ENCODE measurements at regions not wholly inside any gene's neighbourhood (a gene's known extent, or its start where the extent isn't known, plus 50 kb on each side); places are given as distances from the start of the nearest gene placed in this dataset.
A peak's percentile ranks its signal among the peaks of the same experiment; 100 is the strongest.
"Not testable (repeated sequence)": the region's sequence is repeated elsewhere in the genome, so short reads cannot be mapped to it uniquely, and the experiment has no call there.

- peak; percentile 66 to 75 for DNase-seq (ENCODE audit: low read depth in 1 of 2, low spot score in 1 of 2)
These were observed 290.8 kb upstream of the PRSS16 start for GRCh38 chr6:26956601-26957184.

DNA sequence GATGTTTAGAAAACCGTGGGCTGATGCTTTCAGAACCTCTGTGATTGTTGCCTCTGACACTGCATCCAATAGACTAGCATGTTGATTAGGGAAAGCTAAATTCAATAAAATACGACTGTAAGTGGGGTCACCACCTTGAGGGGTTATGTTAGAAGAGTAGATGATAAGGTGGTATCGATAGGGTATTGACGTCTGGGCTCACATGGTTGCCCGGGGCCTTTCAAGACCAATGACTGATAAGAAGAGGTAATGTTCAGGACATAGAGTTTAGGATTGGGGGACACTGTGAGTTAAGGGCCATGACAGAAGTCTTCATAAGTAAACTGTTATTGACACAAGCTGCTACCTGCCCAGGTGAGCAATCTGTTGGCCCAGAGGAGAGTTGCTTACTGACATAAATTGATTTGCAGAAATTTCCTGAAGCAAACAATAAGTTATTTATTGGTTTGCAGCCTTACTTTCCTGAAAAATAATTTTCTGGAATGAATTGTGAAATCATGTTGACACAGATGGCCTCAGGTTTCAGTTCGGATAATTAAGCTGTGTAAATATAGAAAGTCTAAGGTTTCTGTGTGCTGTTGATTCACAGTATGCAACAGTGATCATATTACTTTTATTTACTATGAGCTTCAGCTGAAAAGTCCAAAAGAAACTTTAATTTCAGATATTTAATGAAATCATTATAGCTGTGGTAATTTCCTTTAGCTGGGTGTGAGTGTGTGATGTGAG lies 289.9 kb upstream of the PRSS16 start:
- not testable (repeated sequence) for DNase-seq (ENCODE audit: low read depth in 1 of 2, low spot score in 1 of 2)

- DNase-seq (ENCODE audit: low read depth in 1 of 2, low spot score in 1 of 2) = not testable (repeated sequence)
These were observed 286.3 kb upstream of the PRSS16 start for GRCh38 chr6:26961236-26961635.

DNA sequence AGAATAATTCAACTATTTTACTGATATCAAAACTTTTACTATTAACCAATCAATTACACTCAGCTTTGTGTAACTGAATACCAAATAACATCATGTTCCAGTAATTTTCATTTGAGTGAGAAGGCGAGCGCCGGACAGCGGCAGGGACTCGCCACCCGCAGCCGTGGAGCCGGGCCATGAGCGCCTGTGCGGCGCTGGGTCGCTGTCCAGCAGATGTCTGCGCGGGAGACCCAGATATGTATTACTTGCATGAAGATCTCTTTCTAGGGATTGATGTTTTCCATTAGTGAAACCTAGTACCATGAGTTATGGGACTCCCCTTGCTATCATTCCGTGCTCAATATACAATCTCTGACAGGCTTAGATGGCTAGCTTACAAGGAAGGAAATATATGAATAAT lies 245.1 kb upstream of the PRSS16 start:
- no peak for DNase-seq (ENCODE audit: low read depth in 1 of 2, low spot score in 1 of 2)

- no peak for DNase-seq (ENCODE audit: low read depth in 1 of 2, low spot score in 1 of 2)
These were observed 240.5 kb upstream of the PRSS16 start for GRCh38 chr6:27007020-27007419.

DNA sequence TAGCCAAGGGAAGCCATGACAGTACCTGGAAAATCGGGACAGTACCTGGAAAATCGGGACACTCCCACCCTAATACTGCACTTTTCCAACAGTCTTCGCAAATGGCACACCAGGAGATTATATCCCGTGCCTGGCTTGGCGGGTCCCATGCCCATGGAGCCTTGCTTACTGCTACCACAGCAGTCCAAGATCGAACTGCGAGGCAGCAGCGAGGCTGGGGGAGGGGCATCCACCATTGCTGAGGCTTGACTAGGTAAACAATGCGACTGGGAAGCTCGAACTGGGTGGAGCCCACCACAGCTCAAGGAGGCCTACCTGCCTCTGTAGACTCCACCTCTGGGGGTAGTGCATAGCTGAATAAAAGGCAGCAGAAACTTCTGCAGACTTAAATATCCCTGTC lies 238.9 kb upstream of the PRSS16 start:
- not testable (repeated sequence) for DNase-seq (ENCODE audit: low read depth in 1 of 2, low spot score in 1 of 2)

- DNase-seq (ENCODE audit: low read depth in 1 of 2, low spot score in 1 of 2) = not testable (repeated sequence)
These were observed 233.4 kb upstream of the PRSS16 start for GRCh38 chr6:27014053-27014452.

- no peak for DNase-seq (ENCODE audit: low read depth in 1 of 2, low spot score in 1 of 2)
These were observed 230.8 kb upstream of the PRSS16 start for GRCh38 chr6:27016689-27017088.

GRCh38 chr6:27018401-27018800 lies 229.1 kb upstream of the PRSS16 start:
- DNase-seq (ENCODE audit: low read depth in 1 of 2, low spot score in 1 of 2) = not testable (repeated sequence)

GRCh38 chr6:27019651-27020552 lies 227.6 kb upstream of the PRSS16 start:
- DNase-seq (ENCODE audit: low read depth in 1 of 2, low spot score in 1 of 2) = peak in 1 of 2 donors; percentile 31

DNA sequence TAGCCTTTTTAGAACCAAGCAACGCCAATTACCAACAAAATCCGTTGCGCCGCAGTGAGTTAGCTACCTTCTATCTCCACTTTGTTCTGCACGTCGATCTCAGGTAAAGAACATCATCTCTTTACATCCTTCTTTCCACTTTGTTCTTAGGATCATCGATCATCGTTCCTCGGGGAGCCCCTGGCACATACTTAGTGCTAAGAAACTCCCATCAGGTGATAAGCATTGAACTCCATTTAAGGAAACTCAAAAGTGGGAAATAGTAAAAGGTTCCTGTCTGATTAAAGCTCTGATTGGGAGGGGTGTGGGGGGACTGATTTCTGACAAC lies 227.0 kb upstream of the PRSS16 start:
- no peak for DNase-seq (ENCODE audit: low read depth in 1 of 2, low spot score in 1 of 2)

- DNase-seq (ENCODE audit: low read depth in 1 of 2, low spot score in 1 of 2) = no peak
These were observed 223.8 kb upstream of the PRSS16 start for GRCh38 chr6:27023664-27024063.

DNA sequence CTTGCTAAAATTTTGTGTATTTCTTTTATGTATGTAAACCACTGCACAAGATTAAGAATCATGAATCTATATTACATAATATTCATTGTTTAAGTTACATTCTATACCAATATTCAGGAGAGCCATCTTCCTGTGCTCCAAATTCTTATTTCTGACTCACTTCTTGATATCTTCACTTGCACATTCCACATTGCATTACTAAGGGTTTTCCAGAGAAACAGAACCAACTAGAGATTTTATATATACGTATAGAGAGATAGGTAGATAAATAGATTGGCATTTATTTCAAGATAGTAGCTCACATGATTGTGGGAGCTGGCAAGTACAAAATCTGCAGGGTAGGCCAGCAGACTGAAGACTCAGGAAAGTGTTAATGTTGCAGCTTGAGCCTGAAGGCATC lies 222.2 kb upstream of the PRSS16 start:
- no peak for DNase-seq (ENCODE audit: low read depth in 1 of 2, low spot score in 1 of 2)

DNA sequence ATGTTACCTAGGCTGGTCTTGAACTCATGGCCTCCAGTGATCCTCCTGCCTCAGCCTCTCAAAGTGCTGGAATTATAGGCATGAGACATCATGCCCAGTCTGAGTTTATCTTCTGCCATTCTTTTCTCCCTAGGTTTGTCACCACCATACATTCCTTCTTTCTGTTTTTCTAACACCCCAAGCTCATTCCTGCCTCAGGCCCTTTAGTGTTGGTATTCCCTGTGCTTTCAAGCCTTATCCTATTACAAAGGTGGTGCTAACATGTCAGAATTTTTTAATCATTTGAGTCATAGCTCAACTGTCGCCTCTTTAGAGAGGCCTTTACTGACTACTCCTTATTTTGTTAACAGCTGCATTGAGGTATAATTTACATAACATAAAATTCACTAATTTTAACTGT lies 221.1 kb upstream of the PRSS16 start:
- DNase-seq (ENCODE audit: low read depth in 1 of 2, low spot score in 1 of 2) = no peak

DNA sequence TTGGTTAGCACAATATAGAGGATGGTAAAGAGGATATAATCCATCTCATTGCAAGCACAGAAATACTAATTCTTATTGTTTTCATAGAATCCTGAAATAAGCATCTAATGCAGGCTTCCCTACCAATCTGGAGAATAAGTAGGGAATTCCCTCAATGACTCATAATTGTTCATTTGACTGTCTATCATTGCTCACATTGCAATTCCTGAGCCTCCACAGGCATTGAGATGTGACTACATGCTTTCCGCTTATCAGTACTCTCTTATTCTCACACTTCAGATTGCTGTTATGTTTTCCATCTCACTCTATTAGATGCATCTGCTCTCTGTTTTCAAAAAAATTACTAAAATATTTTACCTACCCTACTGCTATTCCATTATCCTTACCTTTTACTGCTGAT lies 216.2 kb upstream of the PRSS16 start:
- no peak for DNase-seq (ENCODE audit: low read depth in 1 of 2, low spot score in 1 of 2)

- no peak for DNase-seq (ENCODE audit: low read depth in 1 of 2, low spot score in 1 of 2)
These were observed 209.0 kb upstream of the PRSS16 start for GRCh38 chr6:27038498-27038897.

GRCh38 chr6:27040244-27041042 lies 207.1 kb upstream of the PRSS16 start:
- no peak for DNase-seq (ENCODE audit: low read depth in 1 of 2, low spot score in 1 of 2)

- DNase-seq (ENCODE audit: low read depth in 1 of 2, low spot score in 1 of 2) = no peak
These were observed 204.3 kb upstream of the PRSS16 start for GRCh38 chr6:27043244-27043643.

DNA sequence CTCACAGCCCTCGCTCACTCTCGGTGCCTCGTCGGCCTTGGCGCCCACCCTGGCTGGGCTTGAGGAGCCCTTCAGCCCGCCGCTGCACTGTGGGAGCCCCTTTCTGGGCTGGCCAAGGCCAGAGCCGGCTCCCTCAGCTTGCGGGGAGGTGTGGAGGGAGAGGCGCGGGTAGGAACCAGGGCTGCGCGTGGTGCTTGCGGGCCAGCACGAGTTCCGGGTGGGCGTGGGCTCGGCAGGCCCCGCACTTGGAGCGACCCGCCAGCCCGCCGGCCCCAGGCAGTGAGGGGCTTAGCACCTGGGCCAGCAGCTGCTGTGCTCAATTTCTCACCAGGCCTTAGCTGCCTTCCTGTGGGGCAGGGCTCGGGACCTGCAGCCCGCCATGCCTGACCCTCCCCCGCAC lies 202.4 kb upstream of the PRSS16 start:
- not testable (repeated sequence) for DNase-seq (ENCODE audit: low read depth in 1 of 2, low spot score in 1 of 2)

GRCh38 chr6:27047725-27048124 lies 199.8 kb upstream of the PRSS16 start:
- not testable (repeated sequence) for DNase-seq (ENCODE audit: low read depth in 1 of 2, low spot score in 1 of 2)
